ENCODE measurements at regions not wholly inside any gene's neighbourhood (a gene's known extent, or its start where the extent isn't known, plus 50 kb on each side); places are given as distances from the start of the nearest gene placed in this dataset.

- no peak for TF ChIP-seq CTCF (IDR thresholded peaks at IDR 0.05; ENCODE audit: borderline replicate concordance, extremely low read depth, low read length, poor library complexity, severe bottlenecking)
- TF ChIP-seq EZH2 (IDR thresholded peaks at IDR 0.05; ENCODE audit: borderline replicate concordance, low read depth, low read length, severe bottlenecking), result no peak
Observed at GRCh38 chr7:42414028-42414427, 177.0 kb upstream of the GLI3 start.

Measured in DND-41 (cell line).